HG03469 (cell line): ENCODE measurements at regions not wholly inside any gene's neighbourhood (a gene's known extent, or its start where the extent isn't known, plus 50 kb on each side); places are given as distances from the start of the nearest gene placed in this dataset.

Experiments used
- ATAC-seq: cut with Tn5 transposase; IDR thresholded peaks from one replicate; pipeline ENCODE4 v1.9.1; 2021; ENCODE audit warnings: mild to moderate bottlenecking, moderate library complexity, moderate number of reproducible peaks; ENCODE audit not compliant: unreplicated experiment

GRCh38 chr5:163383754-163384153 lies 53.6 kb upstream of the CCNG1 start:
- ATAC-seq, result no peak

DNA sequence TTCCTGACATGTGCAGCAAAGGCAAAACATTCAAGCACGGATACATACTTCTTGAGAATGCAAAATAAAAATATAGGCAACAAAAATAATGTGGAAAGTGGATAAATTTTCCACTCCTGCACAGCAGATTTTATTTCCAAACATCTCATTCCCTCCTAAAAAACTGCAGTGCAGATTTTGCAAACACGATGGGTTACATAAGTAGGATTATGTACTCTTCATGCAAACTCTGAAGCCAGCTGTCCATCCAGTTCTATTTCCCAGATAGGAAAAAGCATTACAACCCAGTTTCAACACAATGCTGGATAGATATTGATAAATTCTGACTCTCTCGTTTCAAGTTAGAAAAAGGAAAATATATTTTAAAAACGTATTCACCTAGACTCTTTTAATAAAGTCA lies 52.7 kb upstream of the CCNG1 start:
- no peak for ATAC-seq

- ATAC-seq, result no peak
These were observed 52.1 kb upstream of the CCNG1 start for GRCh38 chr5:163385271-163385670.

DNA sequence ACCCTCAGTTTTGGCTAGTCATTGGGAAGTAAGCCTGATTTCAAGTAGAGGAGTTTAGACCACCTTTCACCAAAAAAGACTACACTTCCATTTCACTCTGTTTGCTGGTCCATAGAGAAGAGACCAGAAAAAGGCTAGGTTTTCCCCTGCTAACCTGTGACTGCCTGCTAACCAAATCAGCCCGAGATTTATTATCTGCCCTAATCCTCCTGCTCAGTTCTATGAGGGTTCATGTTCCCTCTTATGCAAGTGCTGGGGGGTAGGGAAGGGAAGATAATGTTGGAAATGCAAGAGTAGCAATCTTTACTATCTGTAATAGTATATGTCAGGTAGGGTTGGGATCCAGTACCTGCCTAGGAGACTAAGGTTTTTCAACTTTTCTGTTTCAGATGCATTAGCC lies 51.6 kb upstream of the CCNG1 start:
- ATAC-seq, result no peak

DNA sequence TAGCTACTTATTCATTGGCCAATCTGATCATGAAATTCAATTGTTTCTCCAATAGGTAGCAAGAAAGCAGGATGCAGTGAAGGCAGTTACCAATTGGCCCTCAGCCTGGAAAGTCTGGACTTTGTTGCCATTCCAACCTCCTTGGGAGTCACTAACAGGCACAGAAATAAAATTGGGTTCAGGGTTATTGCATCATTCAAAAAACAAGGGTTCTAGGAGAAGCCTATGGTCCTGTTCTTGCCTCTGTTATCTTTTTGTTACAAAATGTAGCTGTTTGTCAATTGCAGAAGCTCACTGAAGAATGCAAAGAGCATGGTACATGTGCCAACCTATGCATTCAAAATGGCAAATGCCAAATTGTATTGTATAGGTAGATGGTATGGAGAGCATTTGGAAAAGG lies 51.0 kb upstream of the CCNG1 start:
- no peak for ATAC-seq

DNA sequence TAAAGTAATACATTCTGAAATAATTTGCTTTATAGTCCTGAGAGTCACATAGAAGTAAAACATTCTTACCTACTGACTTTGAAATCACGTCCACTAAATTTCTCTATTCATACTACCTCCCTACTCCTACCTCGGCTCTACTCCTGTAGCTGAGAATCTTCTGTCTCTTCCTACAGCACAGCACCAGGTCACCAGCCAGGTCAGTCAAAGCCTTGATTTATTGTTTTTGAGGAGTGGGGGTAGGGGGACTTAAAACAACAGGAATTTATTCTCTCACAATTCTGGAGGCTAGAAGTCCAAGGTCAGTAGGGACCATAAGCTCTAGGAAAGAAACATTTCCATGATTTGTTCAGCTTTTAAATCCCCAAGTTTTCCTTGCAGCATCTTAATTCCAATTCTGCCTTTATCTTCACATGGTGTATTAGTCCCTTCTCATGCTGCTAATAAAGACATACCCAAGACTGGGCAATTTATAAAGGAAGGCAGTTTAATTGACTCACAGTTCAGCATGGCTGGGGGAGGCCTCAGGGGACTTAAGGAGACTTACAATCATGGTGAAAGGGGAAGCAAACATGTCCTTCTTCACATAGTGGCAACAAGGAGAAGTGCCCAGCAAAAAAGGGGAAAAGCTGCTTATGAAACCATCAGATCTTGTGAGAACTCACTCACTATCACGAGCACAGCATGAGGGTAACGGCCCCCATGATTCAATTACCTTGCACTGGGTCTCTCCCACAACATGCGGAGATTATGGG lies 49.6 kb upstream of the CCNG1 start:
- no peak for ATAC-seq
